Ishikawa (cell line): ENCODE measurements at regions not wholly inside any gene's neighbourhood (a gene's known extent, or its start where the extent isn't known, plus 50 kb on each side); places are given as distances from the start of the nearest gene placed in this dataset.

ENCODE experiments used
- CEBPB ChIP-seq: IDR thresholded peaks from 2 replicates; pipeline ENCODE4 v1.6.1; 2012
- CREB1 ChIP-seq: IDR thresholded peaks from 2 replicates; pipeline ENCODE4 v1.6.1; 2012; ENCODE audit warnings: low read depth
- EGR1 ChIP-seq: IDR thresholded peaks from 2 replicates; pipeline ENCODE4 v1.6.1; 2012
- EP300 ChIP-seq: IDR thresholded peaks from 2 replicates; pipeline ENCODE4 v1.6.1; 2012; ENCODE audit warnings: borderline replicate concordance
- FOXM1 ChIP-seq: IDR thresholded peaks from 2 replicates; pipeline ENCODE4 v1.6.1; 2012; ENCODE audit warnings: low read depth, borderline replicate concordance
- MAX ChIP-seq: IDR thresholded peaks from 2 replicates; pipeline ENCODE4 v1.6.1; 2012
- NFIC ChIP-seq: IDR thresholded peaks from 2 replicates; pipeline ENCODE4 v1.6.1; 2012
- RAD21 ChIP-seq: IDR thresholded peaks from 2 replicates; pipeline ENCODE4 v1.6.1; 2012; ENCODE audit warnings: low read depth
- REST ChIP-seq: IDR thresholded peaks from 2 replicates; pipeline ENCODE4 v1.6.1; 2012; ENCODE audit warnings: low read depth, mild to moderate bottlenecking
- TAF1 ChIP-seq: IDR thresholded peaks from 2 replicates; pipeline ENCODE4 v1.6.1; 2012; ENCODE audit warnings: low read depth, mild to moderate bottlenecking
- TCF12 ChIP-seq: IDR thresholded peaks from 2 replicates; pipeline ENCODE4 v1.6.1; 2012; ENCODE audit warnings: low read depth
- TEAD4 ChIP-seq: IDR thresholded peaks from 2 replicates; pipeline ENCODE4 v1.6.1; 2012
- USF1 ChIP-seq: IDR thresholded peaks from 2 replicates; pipeline ENCODE4 v1.6.1; 2012
- YY1 ChIP-seq: IDR thresholded peaks from 2 replicates; pipeline ENCODE4 v1.6.1; 2012; ENCODE audit warnings: low read depth
- ZBTB7A ChIP-seq: IDR thresholded peaks from 2 replicates; pipeline ENCODE4 v1.6.1; 2012; ENCODE audit warnings: low read depth

GRCh38 chr18:39774957-39775598, 2180.0 kb upstream of the PIK3C3 start:
- TF ChIP-seq USF1 = no peak
- TF ChIP-seq TCF12 = no peak
- no peak for TF ChIP-seq CEBPB
- TF ChIP-seq RAD21 = no peak
- TF ChIP-seq YY1 = no peak
- TF ChIP-seq NFIC = no peak
- TF ChIP-seq REST = no peak
- TF ChIP-seq ZBTB7A = no peak
- TF ChIP-seq TAF1 = no peak
- no peak for TF ChIP-seq TEAD4
- no peak for TF ChIP-seq MAX
- no peak for TF ChIP-seq CREB1

GRCh38 chr18:39773646-39774045, 2181.4 kb upstream of the PIK3C3 start:
- TF ChIP-seq NFIC = no peak
- no peak for TF ChIP-seq ZBTB7A
- TF ChIP-seq YY1 = no peak
- no peak for TF ChIP-seq REST
- no peak for TF ChIP-seq FOXM1
- no peak for TF ChIP-seq RAD21

- TF ChIP-seq MAX (no peak), EP300 (no peak), RAD21 (no peak), TAF1 (no peak), CEBPB (no peak), YY1 (no peak), ZBTB7A (no peak), FOXM1 (no peak), TCF12 (no peak), USF1 (no peak), TEAD4 (no peak), CREB1 (no peak), EGR1 (no peak), REST (no peak)
Measured at GRCh38 chr18:39772155-39772919, 2182.7 kb upstream of the PIK3C3 start.

GRCh38 chr18:39770399-39770798, 2184.6 kb upstream of the PIK3C3 start:
- TF ChIP-seq NFIC (no peak), EGR1 (no peak), TCF12 (no peak), CEBPB (no peak), MAX (no peak), CREB1 (no peak), RAD21 (no peak), FOXM1 (no peak), EP300 (no peak), ZBTB7A (no peak), TAF1 (no peak), USF1 (no peak), TEAD4 (no peak), YY1 (no peak), REST (no peak)
